ENCODE measurements at regions not wholly inside any gene's neighbourhood (a gene's known extent, or its start where the extent isn't known, plus 50 kb on each side); places are given as distances from the start of the nearest gene placed in this dataset.

DNA sequence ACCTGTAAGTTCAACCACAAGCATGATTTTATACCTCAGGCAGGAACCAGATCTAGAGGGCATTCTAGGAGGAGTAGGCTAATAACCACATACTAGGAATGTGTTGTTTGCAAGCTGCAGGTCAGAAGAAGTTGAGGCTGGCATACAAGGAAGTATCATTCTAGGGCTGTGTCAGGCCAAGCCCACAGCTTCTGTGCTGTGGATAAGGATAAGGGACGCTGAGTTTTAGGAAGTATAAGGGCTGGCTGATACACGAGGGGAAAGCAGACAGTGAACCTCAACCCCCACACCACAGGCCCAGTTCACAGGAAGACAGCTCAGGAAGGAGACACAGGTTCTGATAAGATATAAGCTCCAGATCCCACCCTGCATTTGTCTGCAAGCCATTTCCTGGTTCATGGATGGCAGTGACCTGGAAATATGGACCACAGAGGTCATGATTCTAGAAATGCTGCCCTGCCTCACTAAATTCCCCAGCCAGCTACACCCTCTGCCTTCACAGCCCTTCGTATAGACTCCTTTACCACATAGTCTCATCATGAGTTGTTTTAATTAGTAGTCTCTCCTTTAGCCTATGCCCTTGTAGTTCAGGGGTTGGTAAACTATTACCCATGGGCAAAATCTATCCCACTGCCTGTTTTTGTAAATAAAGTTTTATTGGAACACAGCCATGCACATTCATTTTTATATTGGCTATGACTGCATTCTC is 260.7 kb downstream of the OPA1 start:
- TF ChIP-seq, protein P1, sequence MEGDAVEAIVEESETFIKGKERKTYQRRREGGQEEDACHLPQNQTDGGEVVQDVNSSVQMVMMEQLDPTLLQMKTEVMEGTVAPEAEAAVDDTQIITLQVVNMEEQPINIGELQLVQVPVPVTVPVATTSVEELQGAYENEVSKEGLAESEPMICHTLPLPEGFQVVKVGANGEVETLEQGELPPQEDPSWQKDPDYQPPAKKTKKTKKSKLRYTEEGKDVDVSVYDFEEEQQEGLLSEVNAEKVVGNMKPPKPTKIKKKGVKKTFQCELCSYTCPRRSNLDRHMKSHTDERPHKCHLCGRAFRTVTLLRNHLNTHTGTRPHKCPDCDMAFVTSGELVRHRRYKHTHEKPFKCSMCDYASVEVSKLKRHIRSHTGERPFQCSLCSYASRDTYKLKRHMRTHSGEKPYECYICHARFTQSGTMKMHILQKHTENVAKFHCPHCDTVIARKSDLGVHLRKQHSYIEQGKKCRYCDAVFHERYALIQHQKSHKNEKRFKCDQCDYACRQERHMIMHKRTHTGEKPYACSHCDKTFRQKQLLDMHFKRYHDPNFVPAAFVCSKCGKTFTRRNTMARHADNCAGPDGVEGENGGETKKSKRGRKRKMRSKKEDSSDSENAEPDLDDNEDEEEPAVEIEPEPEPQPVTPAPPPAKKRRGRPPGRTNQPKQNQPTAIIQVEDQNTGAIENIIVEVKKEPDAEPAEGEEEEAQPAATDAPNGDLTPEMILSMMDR (IDR thresholded peaks at IDR 0.05) = no peak
- TF ChIP-seq POLR2A (IDR thresholded peaks at IDR 0.05) = no peak

Data from lower leg skin (tissue), 3 donors.